Smooth muscle cell (in vitro differentiated cells): ENCODE measurements at regions not wholly inside any gene's neighbourhood (a gene's known extent, or its start where the extent isn't known, plus 50 kb on each side); places are given as distances from the start of the nearest gene placed in this dataset.

Source experiments
- DNase-seq: peaks from one replicate; lab custom pipeline; 2025; ENCODE audit not compliant: unreplicated experiment; lab: John Stamatoyannopoulos, UW
- H2AFZ ChIP-seq: fragments of 200-600 bp; sonication (generic); 2 replicates; pipeline ENCODE4 v1.6.0; 2016; ENCODE audit warnings: antibody characterized with exemption, low read depth, mild to moderate bottlenecking
- H3F3A ChIP-seq: fragments of 200-600 bp; sonication (generic); 2 replicates; pipeline ENCODE4 v1.6.0; 2017; ENCODE audit warnings: antibody characterized with exemption, low read depth
- H3K27ac ChIP-seq: fragments of 200-600 bp; sonication (generic); 2 replicates; pipeline ENCODE4 v1.5.1; 2016; ENCODE audit warnings: low read depth, mild to moderate bottlenecking
- H3K27me3 ChIP-seq: fragments of 200-600 bp; sonication (generic); 2 replicates; pipeline ENCODE4 v1.6.1; 2016; ENCODE audit warnings: low read depth, mild to moderate bottlenecking
- H3K36me3 ChIP-seq: fragments of 200-600 bp; sonication (generic); 2 replicates; pipeline ENCODE4 v1.5.1; 2016; ENCODE audit warnings: low read depth
- H3K4me1 ChIP-seq: fragments of 200-600 bp; sonication (generic); 2 replicates; pipeline ENCODE4 v1.5.1; 2016; ENCODE audit warnings: low read depth
- H3K4me2 ChIP-seq: fragments of 200-600 bp; sonication (generic); 2 replicates; pipeline ENCODE4 v1.6.0; 2016; ENCODE audit warnings: mild to moderate bottlenecking
- H3K4me3 ChIP-seq: fragments of 200-600 bp; sonication (generic); 2 replicates; pipeline ENCODE4 v1.5.1; 2016; ENCODE audit warnings: mild to moderate bottlenecking
- H3K79me2 ChIP-seq: fragments of 200-600 bp; sonication (generic); 2 replicates; pipeline ENCODE4 v1.6.0; 2016; ENCODE audit warnings: low read depth, mild to moderate bottlenecking
- H3K9ac ChIP-seq: fragments of 200-600 bp; sonication (generic); 2 replicates; pipeline ENCODE4 v1.6.0; 2016; ENCODE audit warnings: low read depth
- H3K9me3 ChIP-seq: fragments of 200-600 bp; sonication (generic); replicated peaks from 2 replicates; pipeline ENCODE4 v1.5.1; 2016; ENCODE audit warnings: low read depth
- H4K20me1 ChIP-seq: fragments of 200-600 bp; sonication (generic); 2 replicates; pipeline ENCODE4 v1.6.0; 2016; ENCODE audit warnings: low read depth
- WGBS: methylation state at CpG from one replicate; pipeline ENCODE4 v1.1.7; 2016; ENCODE audit warnings: low lambda C conversion rate; 5-methylcytosine and 5-hydroxymethylcytosine counted together
- TF ChIP-seq, protein P1 (sequence below): fragments of 200-600 bp; sonication (generic); IDR thresholded peaks from 2 replicates; pipeline ENCODE4 v1.5.1; 2017; ENCODE audit warnings: borderline replicate concordance, mild to moderate bottlenecking, antibody characterized with exemption; ENCODE audit not compliant: insufficient read depth, poor library complexity, severe bottlenecking

DNA sequence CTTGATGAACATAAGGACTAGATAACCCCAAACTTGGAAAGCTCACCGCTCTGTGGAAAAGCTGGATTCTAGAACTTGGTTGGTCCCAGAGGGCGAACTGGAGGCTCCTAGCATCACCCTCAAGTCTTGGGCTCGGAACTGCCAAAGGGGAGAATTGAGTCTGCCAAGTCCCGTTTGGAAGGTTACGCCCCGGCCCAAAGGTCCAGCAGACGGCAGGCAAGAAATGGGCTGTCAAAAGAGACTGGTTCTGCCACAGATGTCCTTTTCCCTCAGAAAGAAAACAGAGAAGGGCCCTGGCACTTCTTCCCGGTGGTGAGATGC is 182.2 kb downstream of the ANAPC1 start:
- Histone ChIP-seq H3K4me1 (peaks cover 38% of the 10 kb centered on the region), H3K4me2 (no peak overlapping the region), H4K20me1 (no peaks in the 10 kb centered on the region), H3K27me3 (no peaks in the 10 kb centered on the region), H2AFZ (no peak overlapping the region), H3K36me3 (no peaks in the 10 kb centered on the region), H3K79me2 (no peaks in the 10 kb centered on the region), H3K9ac (no peak overlapping the region), H3K27ac (no peak overlapping the region), H3K4me3 (no peak overlapping the region), H3F3A (peaks cover 9% of the 10 kb centered on the region), H3K9me3 (no peaks in the 10 kb centered on the region)
- 90% methylated on average over 8 of the region's 8 CpGs for WGBS
- DNase-seq: no peak
- TF ChIP-seq, protein P1, sequence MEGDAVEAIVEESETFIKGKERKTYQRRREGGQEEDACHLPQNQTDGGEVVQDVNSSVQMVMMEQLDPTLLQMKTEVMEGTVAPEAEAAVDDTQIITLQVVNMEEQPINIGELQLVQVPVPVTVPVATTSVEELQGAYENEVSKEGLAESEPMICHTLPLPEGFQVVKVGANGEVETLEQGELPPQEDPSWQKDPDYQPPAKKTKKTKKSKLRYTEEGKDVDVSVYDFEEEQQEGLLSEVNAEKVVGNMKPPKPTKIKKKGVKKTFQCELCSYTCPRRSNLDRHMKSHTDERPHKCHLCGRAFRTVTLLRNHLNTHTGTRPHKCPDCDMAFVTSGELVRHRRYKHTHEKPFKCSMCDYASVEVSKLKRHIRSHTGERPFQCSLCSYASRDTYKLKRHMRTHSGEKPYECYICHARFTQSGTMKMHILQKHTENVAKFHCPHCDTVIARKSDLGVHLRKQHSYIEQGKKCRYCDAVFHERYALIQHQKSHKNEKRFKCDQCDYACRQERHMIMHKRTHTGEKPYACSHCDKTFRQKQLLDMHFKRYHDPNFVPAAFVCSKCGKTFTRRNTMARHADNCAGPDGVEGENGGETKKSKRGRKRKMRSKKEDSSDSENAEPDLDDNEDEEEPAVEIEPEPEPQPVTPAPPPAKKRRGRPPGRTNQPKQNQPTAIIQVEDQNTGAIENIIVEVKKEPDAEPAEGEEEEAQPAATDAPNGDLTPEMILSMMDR: no peak

DNA sequence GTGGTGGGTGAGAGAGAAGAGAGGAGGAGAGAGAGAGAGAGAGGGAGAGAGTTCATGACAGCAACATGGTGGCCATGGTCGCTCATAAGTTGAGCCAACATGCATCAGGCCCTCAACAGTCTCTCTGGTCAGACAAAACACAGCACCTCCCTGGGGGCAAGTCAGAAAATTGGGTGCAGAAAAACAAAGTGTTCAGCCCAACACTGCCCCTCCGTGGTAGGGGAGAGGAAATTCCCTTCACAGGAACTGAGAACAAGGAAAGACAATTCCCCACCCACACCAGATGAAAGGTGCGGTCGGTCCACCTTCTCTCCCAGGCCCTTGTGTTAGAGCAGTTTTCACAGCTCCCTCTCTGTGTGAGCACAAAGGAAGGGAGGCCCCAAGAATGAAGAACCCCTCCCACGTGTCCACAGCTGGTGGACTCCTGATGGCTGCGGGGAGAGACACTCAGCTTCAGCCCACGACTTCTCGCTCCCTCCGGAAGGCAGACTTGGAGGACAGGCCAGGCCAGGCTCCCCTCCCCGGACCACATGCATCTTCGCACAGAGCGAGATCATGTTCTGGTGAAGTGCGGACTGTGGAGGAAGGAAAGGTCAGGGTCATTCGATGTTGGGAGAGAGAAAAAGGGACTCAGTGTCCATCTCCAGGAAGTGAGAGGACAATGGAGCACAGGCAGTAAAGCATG is 181.7 kb downstream of the ANAPC1 start:
- TF ChIP-seq, protein P1: peak; percentile 52
- 56% methylated on average over 14 of the region's 14 CpGs for WGBS
- H3K36me3 ChIP-seq: no peaks in the 10 kb centered on the region
- H3K4me1 ChIP-seq: peaks cover 38% of the 10 kb centered on the region
- DNase-seq: no peak
- no peaks in the 10 kb centered on the region for H3K79me2 ChIP-seq
- no peak overlapping the region for H3K27ac ChIP-seq
- H4K20me1 ChIP-seq: no peaks in the 10 kb centered on the region
- no peak overlapping the region for H2AFZ ChIP-seq
- no peak overlapping the region for H3K4me3 ChIP-seq
- peaks cover 9% of the 10 kb centered on the region for H3F3A ChIP-seq
- no peaks in the 10 kb centered on the region for H3K9me3 ChIP-seq
- no peak overlapping the region for H3K4me2 ChIP-seq
- no peak overlapping the region for H3K9ac ChIP-seq
- no peaks in the 10 kb centered on the region for H3K27me3 ChIP-seq

DNA sequence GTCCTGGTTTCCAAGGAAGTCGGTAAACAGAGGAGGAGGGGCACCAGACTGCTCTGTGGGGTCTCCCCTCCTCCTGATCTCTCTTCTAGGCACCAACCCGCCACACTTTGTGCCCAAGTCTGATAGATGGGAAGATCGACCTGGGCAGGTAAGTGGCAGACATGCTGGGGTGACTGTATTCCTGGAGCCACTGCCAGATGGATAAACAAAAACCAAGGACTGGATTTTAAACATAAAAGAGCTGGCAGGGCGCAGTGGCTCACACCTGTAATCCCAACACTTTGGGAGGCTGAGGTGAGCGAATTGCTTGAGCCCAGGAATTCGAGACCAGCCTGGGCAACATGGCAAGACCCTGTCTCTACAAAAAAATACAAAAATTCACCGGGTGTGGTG is 181.2 kb downstream of the ANAPC1 start:
- H3K9me3 ChIP-seq: no peaks in the 10 kb centered on the region
- H3K4me2 ChIP-seq: no peak overlapping the region
- H4K20me1 ChIP-seq: no peaks in the 10 kb centered on the region
- no peak overlapping the region for H2AFZ ChIP-seq
- H3K4me1 ChIP-seq: peaks cover 38% of the 10 kb centered on the region
- H3K27me3 ChIP-seq: no peaks in the 10 kb centered on the region
- H3K27ac ChIP-seq: no peak overlapping the region
- H3K9ac ChIP-seq: no peak overlapping the region
- TF ChIP-seq, protein P1: no peak
- H3K79me2 ChIP-seq: no peaks in the 10 kb centered on the region
- WGBS: 90% methylated on average over 7 of the region's 7 CpGs
- no peaks in the 10 kb centered on the region for H3K36me3 ChIP-seq
- H3F3A ChIP-seq: peaks cover 9% of the 10 kb centered on the region
- no peak for DNase-seq
- no peak overlapping the region for H3K4me3 ChIP-seq

DNA sequence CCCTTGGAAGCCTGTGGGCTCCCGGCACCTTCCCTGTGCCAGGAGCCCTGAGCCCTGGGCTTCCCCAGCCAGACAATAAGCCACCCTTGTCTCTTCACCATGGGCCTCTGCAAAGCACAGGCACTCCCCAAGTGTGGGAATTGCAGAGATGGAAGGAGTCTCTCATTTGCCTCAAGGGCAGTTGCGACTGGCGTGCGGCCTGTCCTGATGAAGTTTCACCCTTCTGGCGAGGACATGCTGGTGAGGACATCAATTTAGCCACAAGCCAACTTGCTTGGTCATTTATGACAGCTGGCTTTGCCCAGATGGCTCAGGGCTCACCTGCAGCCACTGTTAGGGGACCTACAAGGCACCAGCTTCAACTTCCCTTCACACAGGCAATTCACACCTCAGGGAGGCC is 180.2 kb downstream of the ANAPC1 start:
- TF ChIP-seq, protein P1: no peak
- peak overlapping the region; percentile 1 for H3K9ac ChIP-seq
- H3K4me3 ChIP-seq: no peak overlapping the region
- H4K20me1 ChIP-seq: no peaks in the 10 kb centered on the region
- peak overlapping the region; percentile 75 for H3K27ac ChIP-seq
- H2AFZ ChIP-seq: no peak overlapping the region
- peaks cover 9% of the 10 kb centered on the region for H3F3A ChIP-seq
- no peak overlapping the region for H3K4me2 ChIP-seq
- DNase-seq: no peak
- no peaks in the 10 kb centered on the region for H3K27me3 ChIP-seq
- H3K36me3 ChIP-seq: no peaks in the 10 kb centered on the region
- 71% methylated on average over 5 of the region's 5 CpGs for WGBS
- H3K9me3 ChIP-seq: no peaks in the 10 kb centered on the region
- H3K4me1 ChIP-seq: peaks cover 32% of the 10 kb centered on the region
- no peaks in the 10 kb centered on the region for H3K79me2 ChIP-seq
